ENCODE measurements at regions not wholly inside any gene's neighbourhood (a gene's known extent, or its start where the extent isn't known, plus 50 kb on each side); places are given as distances from the start of the nearest gene placed in this dataset.

- Histone ChIP-seq H3K27me3 (no peaks in the 10 kb centered on the region), H3K36me3 (no peaks in the 10 kb centered on the region)
- 81 to 87% methylated on average over 7 of the region's 7 CpGs for WGBS, 2 donors
Observed at GRCh38 chr2:71788186-71788525, 334.8 kb downstream of the DYSF start.

GRCh38 chr2:71787476-71788185, 334.3 kb downstream of the DYSF start:
- DNase-seq (peak in 1 of 6 donors; percentile 32), FAIRE-seq (no peak), ATAC-seq (no peak)
- no peaks in the 10 kb centered on the region for H3K36me3 ChIP-seq
- no peak overlapping the region for H3K4me3 ChIP-seq
- no peaks in the 10 kb centered on the region for H3K27me3 ChIP-seq
- no peak overlapping the region for H3K27ac ChIP-seq
- no peaks in the 10 kb centered on the region for H3K4me1 ChIP-seq
- no peaks in the 10 kb centered on the region for H3K9me3 ChIP-seq
- no peak for TF ChIP-seq CTCF (IDR thresholded peaks at IDR 0.05)
- intact Hi-C loops (cut with DNase I): no loop called here
- 73 to 93% methylated on average over 3 of the region's 3 CpGs for WGBS, 2 donors

More at GRCh38 chr2:71788186-71788525, 334.8 kb downstream of the DYSF start:
- Histone ChIP-seq H3K9me3 (no peaks in the 10 kb centered on the region), H3K4me3 (no peak overlapping the region), H3K27ac (no peak overlapping the region), H3K4me1 (no peaks in the 10 kb centered on the region)
- no peak for DNase-seq
- ATAC-seq: no peak
- no peak for TF ChIP-seq CTCF (IDR thresholded peaks at IDR 0.05)
- intact Hi-C loops (cut with DNase I): no loop called here
- no peak for FAIRE-seq

GRCh38 chr2:71787108-71787415, 333.7 kb downstream of the DYSF start:
- intact Hi-C loops (cut with DNase I): no loop called here
- Histone ChIP-seq H3K9me3 (no peaks in the 10 kb centered on the region), H3K27ac (no peak overlapping the region), H3K27me3 (no peaks in the 10 kb centered on the region), H3K36me3 (no peaks in the 10 kb centered on the region), H3K4me1 (no peaks in the 10 kb centered on the region), H3K4me3 (no peak overlapping the region)
- DNase-seq: no peak
- no peak for FAIRE-seq
- WGBS, 2 donors: 78 to 79% methylated on average over 4 of the region's 4 CpGs
- TF ChIP-seq CTCF (IDR thresholded peaks at IDR 0.05): no peak
- no peak for ATAC-seq

- TF ChIP-seq CTCF (IDR thresholded peaks at IDR 0.05): no peak
- WGBS, 2 donors: 78 to 85% methylated on average over 17 of the region's 17 CpGs
- H3K4me3 ChIP-seq: no peak overlapping the region
- H3K4me1 ChIP-seq: no peaks in the 10 kb centered on the region
- FAIRE-seq (no peak), ATAC-seq (no peak), DNase-seq (peak in 1 of 6 donors; percentile 44)
- H3K9me3 ChIP-seq: no peaks in the 10 kb centered on the region
- no peak overlapping the region for H3K27ac ChIP-seq
- H3K36me3 ChIP-seq: no peaks in the 10 kb centered on the region
- intact Hi-C loops (cut with DNase I): no loop called here
- H3K27me3 ChIP-seq: no peaks in the 10 kb centered on the region
Observed at GRCh38 chr2:71786291-71787107, 333.1 kb downstream of the DYSF start.

- FAIRE-seq (no peak), ATAC-seq (no peak), DNase-seq (peak in 1 of 6 donors; percentile 49)
- H3K27me3 ChIP-seq: no peaks in the 10 kb centered on the region
- H3K36me3 ChIP-seq: no peaks in the 10 kb centered on the region
- no peak overlapping the region for H3K4me3 ChIP-seq
- no peaks in the 10 kb centered on the region for H3K9me3 ChIP-seq
- no peak for TF ChIP-seq CTCF (IDR thresholded peaks at IDR 0.05)
- H3K4me1 ChIP-seq: no peaks in the 10 kb centered on the region
- 84% methylated on average over 23 of the region's 23 CpGs for WGBS, 2 donors
- intact Hi-C loops (cut with DNase I): no loop called here
- no peak overlapping the region for H3K27ac ChIP-seq
Observed at GRCh38 chr2:71785516-71785981, 332.2 kb downstream of the DYSF start.
